ENCODE measurements at regions not wholly inside any gene's neighbourhood (a gene's known extent, or its start where the extent isn't known, plus 50 kb on each side); places are given as distances from the start of the nearest gene placed in this dataset.

DNA sequence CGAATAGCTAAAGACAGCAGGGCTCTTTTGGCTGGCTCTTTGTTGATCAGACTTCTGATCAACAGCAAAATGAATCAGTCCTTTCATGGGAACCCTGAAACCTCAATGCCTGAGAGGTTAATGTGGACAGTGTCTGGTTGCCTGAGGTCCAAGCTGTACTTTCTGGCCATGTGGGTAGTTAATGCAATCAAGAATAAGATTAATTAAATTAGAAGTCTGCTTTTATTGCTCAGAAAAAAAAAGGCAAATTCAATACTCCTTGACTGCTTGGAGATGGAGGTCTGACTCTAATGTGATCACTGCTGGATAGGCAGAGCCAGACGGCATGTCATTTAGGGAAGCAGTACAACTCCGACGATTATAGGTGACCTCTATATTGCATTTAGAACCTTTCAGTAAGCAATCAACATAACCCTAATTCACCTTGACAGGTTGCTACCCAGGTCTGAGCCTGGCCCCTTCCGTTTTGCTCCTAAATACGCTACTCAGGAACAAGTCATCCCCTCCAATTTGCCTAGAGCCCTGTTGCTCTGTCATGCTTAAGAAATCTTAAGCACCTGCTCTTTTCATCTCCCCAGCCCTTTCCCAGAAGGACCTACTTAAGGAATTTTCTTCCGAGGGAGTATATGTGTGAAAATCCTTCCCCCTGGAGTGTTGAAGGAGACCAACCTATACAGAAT lies 370.0 kb upstream of the SPTLC3 start:
- no peaks in the 10 kb centered on the region for H4K20me1 ChIP-seq (replicated peaks in 1 of 2; ENCODE audit: control insufficient read depth in 1 of 2, insufficient read depth in 2 of 2, low read length in 2 of 2)
- no peak for TF ChIP-seq EGR1 (IDR thresholded peaks at IDR 0.05; ENCODE audit: borderline replicate concordance, low read depth, low read length)
- no peak for TF ChIP-seq JUND (IDR thresholded peaks at IDR 0.05; ENCODE audit: low read length)
- TF ChIP-seq BRCA1 (IDR thresholded peaks at IDR 0.05; ENCODE audit: low read depth, low read length), result no peak
- TF ChIP-seq POLR2A (IDR thresholded peaks at IDR 0.05; ENCODE audit: control extremely low read depth in 1 of 2, low read depth in 2 of 2, low read length in 2 of 2), result no peak
- no peak for TF ChIP-seq GTF2F1 (IDR thresholded peaks at IDR 0.05; ENCODE audit: borderline replicate concordance, low read depth, low read length)
- TF ChIP-seq POLR2AphosphoS5 (IDR thresholded peaks at IDR 0.05; ENCODE audit: low read depth, low read length), result no peak
- TF ChIP-seq EP300 (IDR thresholded peaks at IDR 0.05; ENCODE audit: borderline replicate concordance in 1 of 2, low read depth in 2 of 2, low read length in 2 of 2), result no peak
- no peak for TF ChIP-seq RBBP5 (IDR thresholded peaks at IDR 0.05; ENCODE audit: borderline replicate concordance, low read depth, low read length)
- no peak for TF ChIP-seq TAF7 (optimal IDR thresholded peaks at IDR 0.05; ENCODE audit: borderline replicate concordance, low read depth, low read length)
- no peak for TF ChIP-seq CHD1 (IDR thresholded peaks at IDR 0.05; ENCODE audit: low read depth, low read length)
- no peak for TF ChIP-seq SRF (IDR thresholded peaks at IDR 0.05; ENCODE audit: low read depth, low read length)
- no peak for TF ChIP-seq KDM5A (IDR thresholded peaks at IDR 0.05; ENCODE audit: low read length)
- TF ChIP-seq YY1 (IDR thresholded peaks at IDR 0.05; ENCODE audit: low read depth, low read length), result no peak

More for the DNA sequence above, 370.0 kb upstream of the SPTLC3 start:
- Histone ChIP-seq H3K27me3 (replicated peaks in 1 of 4; ENCODE audit: control insufficient read depth in 3 of 4, extremely low read depth in 1 of 4, insufficient read depth in 3 of 4, low read length in 3 of 4) (no peaks in the 10 kb centered on the region), H3K9ac (replicated peaks in 1 of 4; ENCODE audit: extremely low read depth in 1 of 4, low read depth in 3 of 4, low read length in 3 of 4) (no peak overlapping the region), H3K79me1 (ENCODE audit: low read depth, low read length) (no peaks in the 10 kb centered on the region), H4K5ac (ENCODE audit: insufficient read length, low read depth, low read length) (no peak overlapping the region), H4K8ac (ENCODE audit: extremely low read depth, insufficient read depth, low read length) (no peak overlapping the region), H2BK20ac (ENCODE audit: low read length) (no peak overlapping the region), H4K91ac (replicated peaks; ENCODE audit: insufficient read length, low read length) (no peak overlapping the region), H3K4ac (replicated peaks; ENCODE audit: insufficient read length, low read depth, low read length) (no peak overlapping the region), H3K9me3 (ENCODE audit: insufficient read depth in 2 of 2, low read depth in 1 of 2, low read length in 1 of 2) (no peaks in the 10 kb centered on the region), H3K56ac (replicated peaks; ENCODE audit: insufficient read length, low read depth, low read length) (no peak overlapping the region), H2AK5ac (ENCODE audit: low read depth, low read length) (no peak overlapping the region), H3K4me2 (ENCODE audit: insufficient read depth in 1 of 2, low read depth in 2 of 2, low read length in 2 of 2) (no peak overlapping the region), H3K4me3 (ENCODE audit: extremely low read depth in 1 of 4, insufficient read depth in 2 of 4, low read depth in 3 of 4, low read length in 4 of 4) (no peak overlapping the region), H2BK5ac (ENCODE audit: low read depth, low read length) (no peak overlapping the region), H3K79me2 (ENCODE audit: control insufficient read depth in 1 of 2, insufficient read depth in 2 of 2, low read length in 2 of 2) (no peaks in the 10 kb centered on the region), H2BK15ac (ENCODE audit: low read length) (no peak overlapping the region), H3K23me2 (ENCODE audit: low read depth, low read length) (no peaks in the 10 kb centered on the region), H3K4me1 (replicated peaks in 1 of 4; ENCODE audit: control insufficient read depth in 3 of 4, insufficient read depth in 4 of 4, low read length in 3 of 4) (peaks cover 0 to 6% (median 0%) of the 10 kb centered on the region in 4 experiments; a peak in 1 of 7 replicates), H3K14ac (ENCODE audit: insufficient read length) (no peak overlapping the region), H3K23ac (ENCODE audit: insufficient read length) (no peak overlapping the region), H3K36me3 (ENCODE audit: control insufficient read depth in 2 of 4, insufficient read depth in 4 of 4, low read length in 3 of 4) (no peaks in the 10 kb centered on the region), H2AFZ (ENCODE audit: low read length) (no peak overlapping the region), H3K27ac (ENCODE audit: low read depth, low read length) (no peak overlapping the region), H2BK120ac (replicated peaks; ENCODE audit: low read depth, low read length) (no peak overlapping the region), H3K18ac (ENCODE audit: extremely low read depth, low read length) (no peak overlapping the region), H2BK12ac (ENCODE audit: low read depth, low read length) (no peak overlapping the region)
- POLR2A ChIA-PET (ENCODE audit: partially characterized antibody), result no interaction called here
- 84% methylated on average over 7 of the region's 7 CpGs; no CpG with 5 or more reads in 1 of the 2 experiments for WGBS, 2 experiments (ENCODE audit: extremely low coverage in 1 of 2, insufficient coverage in 1 of 2, insufficient read length in 1 of 2, insufficient replicate concordance in 2 of 2, low coverage in 1 of 2, low lambda C conversion rate in 2 of 2, missing lambda C conversion rate in 1 of 2)
- no peak for FAIRE-seq
- CTCF ChIA-PET (ENCODE audit: partially characterized antibody), result interaction anchor here (1.5 kb wide), 1 partner anchor 7 kb away, joined by 4 read pairs; no protein-coding TSS in a partner anchor
- peak in 1 of 2 experiments; percentile 7 for DNase-seq (ENCODE audit: low read depth in 1 of 2, low spot score in 2 of 2)

Data from H1 (cell line).